ENCODE measurements at regions not wholly inside any gene's neighbourhood (a gene's known extent, or its start where the extent isn't known, plus 50 kb on each side); places are given as distances from the start of the nearest gene placed in this dataset.

- CTCF ChIA-PET, result interaction anchor here (1.2 to 3.9 kb wide), 4 partner anchors 15 to 595 kb away, joined by 3 to 19 read pairs (median 9); no protein-coding TSS in a partner anchor
- no peak for TF ChIP-seq POLR2A (IDR thresholded peaks at IDR 0.05; ENCODE audit: borderline replicate concordance, extremely low read depth, insufficient read depth, insufficient read length)
- TF ChIP-seq ZNF274 (IDR thresholded peaks at IDR 0.05; ENCODE audit: low read depth, low read length), result no peak
- no peak for TF ChIP-seq EGR1 (IDR thresholded peaks at IDR 0.05; ENCODE audit: low read depth)
- no peak for TF ChIP-seq MAX (IDR thresholded peaks at IDR 0.05)
- no peak for TF ChIP-seq ELF1 (IDR thresholded peaks at IDR 0.05; ENCODE audit: borderline replicate concordance, low read depth)
- no peak for TF ChIP-seq REST (IDR thresholded peaks at IDR 0.05; ENCODE audit: low read depth)
- TF ChIP-seq ATF3 (IDR thresholded peaks at IDR 0.05), result no peak
- no peak for TF ChIP-seq TCF7L2 (IDR thresholded peaks at IDR 0.05; ENCODE audit: borderline replicate concordance, extremely low read depth, insufficient read depth, insufficient read length)
- no peak for TF ChIP-seq JUND (IDR thresholded peaks at IDR 0.05)
- no peak for TF ChIP-seq CBX3 (IDR thresholded peaks at IDR 0.05; ENCODE audit: low read depth)
- TF ChIP-seq ZFX (IDR thresholded peaks at IDR 0.05), result no peak
- no peaks in the 10 kb centered on the region for H3K36me3 ChIP-seq (ENCODE audit: control insufficient read depth in 1 of 2, insufficient read depth in 2 of 2, low read length in 2 of 2)
- no peaks in the 10 kb centered on the region for H3K27me3 ChIP-seq (ENCODE audit: insufficient read depth, low read length)
- ATAC-seq, result no peak
- peak overlapping the region; percentile 53 for H3K27ac ChIP-seq (ENCODE audit: low read depth, low read length)
- no peak overlapping the region for H2AFZ ChIP-seq (ENCODE audit: low read depth, low read length, poor library complexity, severe bottlenecking)
- H3K9ac ChIP-seq (ENCODE audit: low read length), result no peak overlapping the region
- H4K20me1 ChIP-seq (ENCODE audit: insufficient read depth), result no peaks in the 10 kb centered on the region
- H3K9me3 ChIP-seq (ENCODE audit: control insufficient read depth in 1 of 2, insufficient read depth in 1 of 2, low read depth in 1 of 2, low read length in 2 of 2), result no peaks in the 10 kb centered on the region
- peak overlapping the region; percentile 21; the same call in 1 of the 2 replicates for H3K4me2 ChIP-seq (ENCODE audit: low read length)
- POLR2A ChIA-PET, result interaction anchor here (1.4 kb wide), 1 partner anchor 161 kb away, joined by 3 read pairs; no protein-coding TSS in a partner anchor
- H3K9me2 ChIP-seq (ENCODE audit: insufficient read depth), result no peaks in the 10 kb centered on the region
- RAD21 ChIA-PET (ENCODE audit: low non-redundant PET in 1 of 2, low total read pairs in 2 of 2, uncharacterized antibody in 2 of 2, unreplicated experiment in 2 of 2), result interaction anchor here in 1 of 2 experiments (0.6 kb wide), 1 partner anchor 70 kb away, joined by 4 read pairs; no protein-coding TSS in a partner anchor
- peaks cover 47 to 50% of the 10 kb centered on the region in 2 experiments for H3K4me1 ChIP-seq (ENCODE audit: control insufficient read depth in 1 of 2, insufficient read depth in 2 of 2, low read length in 2 of 2)
- no TSS peak for BruUV-seq (replicated peaks)
- no peaks in the 10 kb centered on the region for H3K79me2 ChIP-seq (ENCODE audit: insufficient read depth, low read length)
- intact Hi-C loops (cut with micrococcal nuclease), result no loop called here
- no peak overlapping the region for H3K4me3 ChIP-seq (replicated peaks in 1 of 2; ENCODE audit: low read depth in 1 of 2, low read length in 2 of 2)
- no peak for DNase-seq (ENCODE audit: low read depth, low spot score)
Observed at GRCh38 chr18:22816266-22817176, 116.6 kb upstream of the RBBP8 start.

Measured in HCT116 (cell line).